Endothelial cell of umbilical vein (primary cell): ENCODE measurements at regions not wholly inside any gene's neighbourhood (a gene's known extent, or its start where the extent isn't known, plus 50 kb on each side); places are given as distances from the start of the nearest gene placed in this dataset.

Source experiments
- BruUV-seq: library from RNA; stranded (reverse); fragments of 400-500 nt; replicated peaks from 2 replicates; lab custom pipeline; 2021; lab: Mats Ljungman, UMichigan
- CTCF ChIA-PET: fragments of 300-600, 350-600 bp; sonication (Branson Sonifier 250); formaldehyde crosslinking; loops from one replicate; lab custom pipeline; 2021; ENCODE audit warnings: antibody characterized with exemption, inconsistent platforms; lab: Charles Lee
- POLR2A ChIA-PET: fragments of 300-600, 350-600 bp; sonication (Branson Sonifier 250); formaldehyde crosslinking; loops from one replicate; lab custom pipeline; 2021; ENCODE audit warnings: antibody characterized with exemption, inconsistent platforms; lab: Charles Lee
- DNase-seq: peaks from one replicate; pipeline ENCODE4 v3.0.0-alpha.2; 2011; ENCODE audit warnings: low read depth, low spot score
- FAIRE-seq: peaks from 2 replicates; lab custom pipeline; 2011; peaks lifted over from hg19 to GRCh38; lab: Jason Lieb, UNC
- H2AFZ ChIP-seq: 2 replicates; pipeline ENCODE4 v1.6.0; 2012; ENCODE audit warnings: low read depth, low read length, control low read depth, inconsistent platforms
- H3K27ac ChIP-seq: 2 replicates; pipeline ENCODE4 v1.5.1; 2011; ENCODE audit warnings: low read depth, mild to moderate bottlenecking, control low read depth, low read length, moderate library complexity; ENCODE audit not compliant: insufficient read depth
- H3K27me3 ChIP-seq, 2 experiments: 2 replicates each; pipeline versions ENCODE4 v1.6.0 to v1.6.1; 2011; ENCODE audit warnings: low read length in 2 of 2, mixed read lengths in 1 of 2; ENCODE audit not compliant: control insufficient read depth in 2 of 2, insufficient read depth in 2 of 2
- H3K36me3 ChIP-seq, 2 experiments: 2 replicates in 1 of 2; 3 replicates in 1 of 2; pipeline ENCODE4 v1.5.1; 2011; ENCODE audit warnings: low read length in 2 of 2, mild to moderate bottlenecking in 1 of 2, moderate library complexity in 1 of 2; ENCODE audit not compliant: control insufficient read depth in 2 of 2, insufficient read depth in 2 of 2; ENCODE audit errors: extremely low read depth in 1 of 2
- H3K4me1 ChIP-seq: 3 replicates; pipeline ENCODE4 v1.5.1; 2011; ENCODE audit warnings: mild to moderate bottlenecking, low read length; ENCODE audit not compliant: control insufficient read depth, insufficient read depth; ENCODE audit errors: extremely low read depth
- H3K4me2 ChIP-seq: 2 replicates; pipeline ENCODE4 v1.6.1; 2011; ENCODE audit warnings: low read length, control low read depth, mixed read lengths; ENCODE audit not compliant: insufficient read depth
- H3K4me3 ChIP-seq, 3 experiments: fragments of 200-600 bp in 1 of 3; sonication (generic), shearing (Covaris generic) in 1 of 3; replicated peaks in 1 of 3; 2 replicates each; pipeline ENCODE4 v1.5.1; 2011 to 2016; ENCODE audit warnings: control low read depth in 3 of 3, low read length in 3 of 3, mild to moderate bottlenecking in 2 of 3, inconsistent platforms in 1 of 3, low read depth in 1 of 3, moderate library complexity in 1 of 3; ENCODE audit not compliant: insufficient read depth in 1 of 3
- H3K79me2 ChIP-seq: 2 replicates; pipeline ENCODE4 v1.6.0; 2012; ENCODE audit warnings: low read length, inconsistent platforms; ENCODE audit not compliant: control insufficient read depth, insufficient read depth
- H3K9ac ChIP-seq: replicated peaks from 2 replicates; pipeline ENCODE3; 2011; ENCODE audit warnings: low read length, control low read depth; ENCODE audit not compliant: insufficient read depth; ENCODE audit errors: extremely low read depth
- H3K9me1 ChIP-seq: replicated peaks from 3 replicates; pipeline ENCODE4 v1.6.0; 2011; ENCODE audit warnings: mild to moderate bottlenecking, low read length; ENCODE audit not compliant: control insufficient read depth, insufficient read depth; ENCODE audit errors: extremely low read depth
- H3K9me3 ChIP-seq: replicated peaks from 2 replicates; pipeline ENCODE4 v1.5.1; 2012; ENCODE audit warnings: low read length, inconsistent platforms; ENCODE audit not compliant: control insufficient read depth, insufficient read depth
- H4K20me1 ChIP-seq: replicated peaks from 2 replicates; pipeline ENCODE3; 2011; ENCODE audit warnings: mild to moderate bottlenecking, low read length; ENCODE audit not compliant: control insufficient read depth, insufficient read depth; ENCODE audit errors: extremely low read depth
- EZH2 ChIP-seq: IDR thresholded peaks from 2 replicates; pipeline ENCODE4 v1.6.1; 2012; ENCODE audit warnings: borderline replicate concordance, low read depth, mild to moderate bottlenecking, moderate library complexity, low read length, inconsistent platforms; ENCODE audit not compliant: severe bottlenecking
- FOS ChIP-seq: IDR thresholded peaks from 2 replicates; pipeline ENCODE4 v1.6.1; 2011; ENCODE audit warnings: mild to moderate bottlenecking, low read length, moderate library complexity, borderline replicate concordance; ENCODE audit not compliant: insufficient read depth
- GATA2 ChIP-seq: IDR thresholded peaks from 2 replicates; pipeline ENCODE4 v1.7.0; 2011; ENCODE audit warnings: low read depth, mild to moderate bottlenecking, moderate library complexity, mixed read lengths, low read length; ENCODE audit not compliant: insufficient read length, insufficient read depth
- JUN ChIP-seq: IDR thresholded peaks from 2 replicates; pipeline ENCODE4 v1.6.1; 2011; ENCODE audit warnings: borderline replicate concordance, low read depth; ENCODE audit not compliant: insufficient read length, insufficient read depth
- MYC ChIP-seq: IDR thresholded peaks from one replicate; pipeline ENCODE4 v1.6.1; 2011; ENCODE audit warnings: mild to moderate bottlenecking, low read depth, low read length
- POLR2A ChIP-seq: IDR thresholded peaks from 2 replicates; pipeline ENCODE4 v1.6.1; 2012; ENCODE audit warnings: low read depth, mild to moderate bottlenecking, control low read depth, low read length
- POLR2AphosphoS5 ChIP-seq: IDR thresholded peaks from 2 replicates; pipeline ENCODE4 v1.6.1; 2012; ENCODE audit warnings: low read depth, mild to moderate bottlenecking, control low read depth, low read length, moderate library complexity; ENCODE audit not compliant: insufficient read depth
- dilution Hi-C: fragments of 300-500 bp; cut with MboI; formaldehyde crosslinking; loops from one replicate; pipeline ENCODE4 v1.15.0; 2019; ENCODE audit warnings: low sequenced_read_pairs; ENCODE audit not compliant: extremely low pct_ligation_motif_present
- intact Hi-C: fragments of 100-400 bp; cut with micrococcal nuclease; formaldehyde crosslinking; loops from one replicate; pipeline ENCODE4 v1.10.0; 2022
- TF ChIP-seq, protein P1 (sequence below), 2 donors: IDR thresholded peaks; 1 replicate in 1 of 2; 2 replicates in 1 of 2; pipeline ENCODE4 v1.5.1; 2011; ENCODE audit warnings: low read length in 2 of 2, mild to moderate bottlenecking in 2 of 2, moderate library complexity in 2 of 2, control low read depth in 1 of 2, inconsistent platforms in 1 of 2, low read depth in 1 of 2; ENCODE audit not compliant: insufficient read depth in 1 of 2; ENCODE audit errors: extremely low read depth in 1 of 2
- TF ChIP-seq, protein P2 (sequence below): IDR thresholded peaks from 2 replicates; pipeline ENCODE4 v1.6.1; 2011; ENCODE audit not compliant: insufficient read depth, insufficient read length

DNA sequence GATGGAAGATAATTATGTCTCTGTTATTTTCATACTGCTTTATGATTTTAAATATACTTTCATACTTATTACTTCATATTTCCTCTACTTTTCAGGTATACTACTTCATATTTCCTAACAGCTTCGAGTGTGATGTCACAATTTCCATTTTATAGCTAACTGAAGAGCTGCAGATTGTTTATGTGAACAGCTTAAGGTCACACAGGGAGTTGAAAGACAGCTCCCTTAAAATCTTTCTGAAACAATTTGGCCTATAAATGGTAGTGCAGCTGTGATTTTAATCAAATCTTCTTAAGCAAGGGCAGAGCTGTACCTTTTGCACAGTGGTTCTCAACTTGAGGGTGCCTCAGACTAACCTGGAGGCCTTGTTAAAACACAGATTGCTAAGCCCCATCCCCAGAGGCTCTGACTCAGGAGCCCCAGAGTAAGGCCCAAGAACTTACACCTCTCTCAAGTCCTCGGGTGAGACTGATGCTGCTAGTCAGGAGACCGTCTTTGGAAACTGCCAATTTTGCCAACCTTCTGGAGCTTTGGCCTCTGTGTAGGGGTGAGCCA, 347.0 kb upstream of the HSF2 start:
- dilution Hi-C loops = no loop called here
- Histone ChIP-seq H3K79me2 (no peaks in the 10 kb centered on the region), H3K9ac (no peak overlapping the region), H3K27ac (no peak overlapping the region), H3K9me3 (no peaks in the 10 kb centered on the region), H3K4me1 (no peaks in the 10 kb centered on the region), H3K9me1 (no peaks in the 10 kb centered on the region), H3K27me3 (peaks cover 0 to 2% of the 10 kb centered on the region in 2 experiments), H3K4me3 (no peak overlapping the region), H2AFZ (no peak overlapping the region), H3K4me2 (no peak overlapping the region), H4K20me1 (no peaks in the 10 kb centered on the region), H3K36me3 (no peaks in the 10 kb centered on the region)
- POLR2A ChIA-PET = no interaction called here
- DNase-seq = no peak
- intact Hi-C loops = no loop called here
- CTCF ChIA-PET = interaction anchor here (0.9 to 1.9 kb wide), 2 partner anchors 9 to 48 kb away, joined by 3 to 5 read pairs; no protein-coding TSS in a partner anchor
- BruUV-seq = no TSS peak
- no peak for FAIRE-seq
- no peak for TF ChIP-seq EZH2
- TF ChIP-seq JUN = no peak
- TF ChIP-seq, protein P1, sequence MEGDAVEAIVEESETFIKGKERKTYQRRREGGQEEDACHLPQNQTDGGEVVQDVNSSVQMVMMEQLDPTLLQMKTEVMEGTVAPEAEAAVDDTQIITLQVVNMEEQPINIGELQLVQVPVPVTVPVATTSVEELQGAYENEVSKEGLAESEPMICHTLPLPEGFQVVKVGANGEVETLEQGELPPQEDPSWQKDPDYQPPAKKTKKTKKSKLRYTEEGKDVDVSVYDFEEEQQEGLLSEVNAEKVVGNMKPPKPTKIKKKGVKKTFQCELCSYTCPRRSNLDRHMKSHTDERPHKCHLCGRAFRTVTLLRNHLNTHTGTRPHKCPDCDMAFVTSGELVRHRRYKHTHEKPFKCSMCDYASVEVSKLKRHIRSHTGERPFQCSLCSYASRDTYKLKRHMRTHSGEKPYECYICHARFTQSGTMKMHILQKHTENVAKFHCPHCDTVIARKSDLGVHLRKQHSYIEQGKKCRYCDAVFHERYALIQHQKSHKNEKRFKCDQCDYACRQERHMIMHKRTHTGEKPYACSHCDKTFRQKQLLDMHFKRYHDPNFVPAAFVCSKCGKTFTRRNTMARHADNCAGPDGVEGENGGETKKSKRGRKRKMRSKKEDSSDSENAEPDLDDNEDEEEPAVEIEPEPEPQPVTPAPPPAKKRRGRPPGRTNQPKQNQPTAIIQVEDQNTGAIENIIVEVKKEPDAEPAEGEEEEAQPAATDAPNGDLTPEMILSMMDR (IDR thresholded peaks at IDR 0.05; ENCODE audit: extremely low read depth in 1 of 2, insufficient read depth in 1 of 2, low read depth in 1 of 2, low read length in 2 of 2) = no peak
- TF ChIP-seq FOS = no peak
- TF ChIP-seq POLR2AphosphoS5 = no peak
- no peak for TF ChIP-seq MYC
- TF ChIP-seq, protein P2, sequence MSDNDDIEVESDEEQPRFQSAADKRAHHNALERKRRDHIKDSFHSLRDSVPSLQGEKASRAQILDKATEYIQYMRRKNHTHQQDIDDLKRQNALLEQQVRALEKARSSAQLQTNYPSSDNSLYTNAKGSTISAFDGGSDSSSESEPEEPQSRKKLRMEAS = no peak
- TF ChIP-seq GATA2 = no peak
- no peak for TF ChIP-seq POLR2A
